Heart left ventricle (tissue), 16 donors: ENCODE measurements at regions not wholly inside any gene's neighbourhood (a gene's known extent, or its start where the extent isn't known, plus 50 kb on each side); places are given as distances from the start of the nearest gene placed in this dataset.

Source experiments
- ATAC-seq, 4 donors: fragments of 200-7000 bp; cut with Tn5 transposase; one replicate each; pipeline ENCODE4 v1.9.1; 2020 to 2022; ENCODE audit warnings: moderate library complexity in 4 of 4, mild to moderate bottlenecking in 3 of 4, moderate number of reproducible peaks in 1 of 4
- DNase-seq, 5 donors: peaks; one replicate each; pipeline ENCODE4 v3.0.0-alpha.2; 2020
- H3K27ac ChIP-seq, 12 donors: fragments of 200-600 bp; sonication (generic) in 4 of 12; one replicate each; pipeline versions ENCODE4 v1.5.0 to v1.8.0; 2016 to 2022; ENCODE audit warnings: mild to moderate bottlenecking in 2 of 12
- H3K27me3 ChIP-seq, 9 donors: fragments of 200-600 bp; sonication (generic) in 2 of 9; one replicate each; pipeline versions ENCODE4 v1.5.1 to v1.8.0; 2016 to 2022; ENCODE audit warnings: mild to moderate bottlenecking in 3 of 9
- H3K36me3 ChIP-seq, 9 donors: fragments of 200-600 bp; sonication (generic) in 2 of 9; one replicate each; pipeline versions ENCODE4 v1.5.0 to v1.8.0; 2018 to 2022; ENCODE audit warnings: mild to moderate bottlenecking in 2 of 9
- H3K4me1 ChIP-seq, 12 donors: fragments of 200-600 bp; sonication (generic) in 4 of 12; one replicate each; pipeline versions ENCODE4 v1.5.0 to v1.8.0; 2016 to 2022; ENCODE audit warnings: mild to moderate bottlenecking in 3 of 12
- H3K4me3 ChIP-seq, 12 donors: fragments of 200-600 bp; sonication (generic) in 4 of 12; one replicate each; pipeline versions ENCODE4 v1.5.0 to v1.8.0; 2017 to 2022; ENCODE audit warnings: mild to moderate bottlenecking in 9 of 12, moderate library complexity in 4 of 12
- H3K9me3 ChIP-seq, 12 donors: fragments of 200-600 bp; sonication (generic) in 4 of 12; one replicate each; pipeline versions ENCODE4 v1.5.0 to v1.8.0; 2016 to 2022; ENCODE audit warnings: mild to moderate bottlenecking in 1 of 12
- POLR2A ChIP-seq, 2 donors: fragments of 450-650 bp; IDR thresholded peaks; one replicate each; pipeline ENCODE4 v1.6.1; 2017; ENCODE audit warnings: antibody characterized with exemption in 2 of 2, mild to moderate bottlenecking in 2 of 2, moderate library complexity in 2 of 2
- WGBS, 4 donors: extraction: QIAGEN DNeasy Blood & Tissue Kit in 2 of 4; methylation state at CpG; one replicate each; pipeline versions ENCODE4 v1.1.5 to v1.1.7; 2013 to 2018; 5-methylcytosine and 5-hydroxymethylcytosine counted together
- intact Hi-C, 10 donors: fragments of 100-400 bp; cut with DNase I; formaldehyde crosslinking; loops; one replicate each; pipeline versions ENCODE4 v1.11.1 to v1.14.2; 2022
- TF ChIP-seq, protein P1 (sequence below), 12 donors: fragments of 200-600 bp; sonication (generic) in 4 of 12; IDR thresholded peaks; one replicate each; pipeline versions ENCODE4 v1.5.0 to v1.8.0; 2018 to 2022; ENCODE audit warnings: antibody characterized with exemption in 12 of 12, mild to moderate bottlenecking in 5 of 12
- donor health status: ischemic (EF 13 %, LVEDD 7.1; RV severe dilation, severe dysfunction).
- donor health status: healthy with polysubstance abuse.
- donor health status: DM: no; HTN: yes; CAD: no.
- donor health status: DM: no; HTN: no; CAD: no.
- donor health status: ischemic (EF 25% LVEDD 6.9; RV normal size, moderate dysfunction).
- donor health status: ischemic (EF 25% LVEDD 5.7; RV mildly dilated, moderate dysfunction).
- donor health status: healthy.
- donor health status: DM: yes; HTN: yes; CAD: no.
- donor health status: ischemic (EF 35%, LVEDD 5.7; RV mildly dilated, moderate dysfunction).
- donor health status: nonischemic (EF 11% LVEDD 7.7; RV severe dilation, severe dysfunction).
- donor health status: DM: yes; HTN: yes; CAD: no.
- donor health status: PGD.
- donor health status: ischemic (EF 29% LVEDD 5.4; RV normal size, mild dysfunction).
- donor health status: nonischemic (EF 23%, LVEDD 6.1; RV moderate dilation, normal function).

- DNase-seq (no peak), ATAC-seq (peak in 1 of 4 donors; percentile 36)
- WGBS, 4 donors: 27 to 40% (median 31%) methylated on average over 7 of the region's 7 CpGs
- intact Hi-C loops: no loop called here
- peaks cover 0 to 3% (median 0%) of the 10 kb centered on the region in 12 donors for H3K4me1 ChIP-seq
- H3K4me3 ChIP-seq: no peak overlapping the region
- no peak overlapping the region for H3K27ac ChIP-seq
- H3K9me3 ChIP-seq: no peaks in the 10 kb centered on the region
- H3K36me3 ChIP-seq: no peaks in the 10 kb centered on the region
- no peak for TF ChIP-seq POLR2A (IDR thresholded peaks at IDR 0.05)
- TF ChIP-seq, protein P1, sequence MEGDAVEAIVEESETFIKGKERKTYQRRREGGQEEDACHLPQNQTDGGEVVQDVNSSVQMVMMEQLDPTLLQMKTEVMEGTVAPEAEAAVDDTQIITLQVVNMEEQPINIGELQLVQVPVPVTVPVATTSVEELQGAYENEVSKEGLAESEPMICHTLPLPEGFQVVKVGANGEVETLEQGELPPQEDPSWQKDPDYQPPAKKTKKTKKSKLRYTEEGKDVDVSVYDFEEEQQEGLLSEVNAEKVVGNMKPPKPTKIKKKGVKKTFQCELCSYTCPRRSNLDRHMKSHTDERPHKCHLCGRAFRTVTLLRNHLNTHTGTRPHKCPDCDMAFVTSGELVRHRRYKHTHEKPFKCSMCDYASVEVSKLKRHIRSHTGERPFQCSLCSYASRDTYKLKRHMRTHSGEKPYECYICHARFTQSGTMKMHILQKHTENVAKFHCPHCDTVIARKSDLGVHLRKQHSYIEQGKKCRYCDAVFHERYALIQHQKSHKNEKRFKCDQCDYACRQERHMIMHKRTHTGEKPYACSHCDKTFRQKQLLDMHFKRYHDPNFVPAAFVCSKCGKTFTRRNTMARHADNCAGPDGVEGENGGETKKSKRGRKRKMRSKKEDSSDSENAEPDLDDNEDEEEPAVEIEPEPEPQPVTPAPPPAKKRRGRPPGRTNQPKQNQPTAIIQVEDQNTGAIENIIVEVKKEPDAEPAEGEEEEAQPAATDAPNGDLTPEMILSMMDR (IDR thresholded peaks at IDR 0.05): no peak
- H3K27me3 ChIP-seq: no peaks in the 10 kb centered on the region
Observed at GRCh38 chr1:96997717-96998116, 276.1 kb downstream of the PTBP2 start.

DNA sequence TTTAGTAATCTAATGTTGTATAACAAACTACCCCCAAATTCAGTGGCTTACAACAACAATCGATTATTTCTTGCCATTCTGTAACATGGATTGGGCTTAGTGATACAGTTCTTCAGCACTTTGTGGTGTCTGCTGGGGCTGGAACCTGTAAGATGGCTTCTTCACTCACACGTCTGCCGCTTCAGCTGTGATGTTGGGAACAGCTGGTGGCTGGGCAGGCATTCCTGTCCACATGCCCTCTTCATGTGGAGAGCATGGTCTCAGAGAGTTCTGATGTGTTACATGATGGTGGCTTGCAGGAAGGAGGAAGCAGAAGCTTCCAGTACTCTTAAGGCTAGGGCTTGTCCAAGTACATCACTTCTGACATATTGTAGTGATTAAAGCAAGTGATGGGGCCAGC, 276.9 kb downstream of the PTBP2 start:
- ATAC-seq (no peak), DNase-seq (no peak)
- H3K4me1 ChIP-seq: peaks cover 0 to 3% (median 0%) of the 10 kb centered on the region in 12 donors
- H3K27ac ChIP-seq: no peak overlapping the region
- intact Hi-C loops: no loop called here
- no peak for TF ChIP-seq POLR2A (IDR thresholded peaks at IDR 0.05)
- TF ChIP-seq, protein P1 (IDR thresholded peaks at IDR 0.05): no peak
- H3K9me3 ChIP-seq: no peaks in the 10 kb centered on the region
- no peaks in the 10 kb centered on the region for H3K27me3 ChIP-seq
- WGBS, 4 donors: 85 to 93% (median 91%) methylated on average over 3 of the region's 3 CpGs
- no peak overlapping the region for H3K4me3 ChIP-seq
- H3K36me3 ChIP-seq: no peaks in the 10 kb centered on the region

DNA sequence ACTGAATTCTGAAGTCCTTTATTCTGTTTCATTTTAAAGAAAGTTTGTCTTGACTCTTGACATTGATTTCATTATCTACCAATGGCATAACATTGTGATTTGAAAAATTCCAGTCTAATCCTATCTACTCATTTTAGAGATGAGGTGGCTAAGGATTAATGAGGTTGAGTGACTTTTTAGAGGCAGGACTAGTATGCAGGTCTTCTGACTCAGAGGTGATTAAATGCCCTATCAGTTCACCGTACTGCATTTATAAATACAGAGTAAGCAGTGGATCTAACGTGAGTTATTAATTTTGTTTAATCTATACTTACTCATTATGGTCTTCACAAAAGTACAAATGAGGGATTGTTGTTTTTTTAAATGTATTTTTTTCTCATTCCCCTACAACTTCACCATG, 277.6 kb downstream of the PTBP2 start:
- intact Hi-C loops: no loop called here
- ATAC-seq (no peak), DNase-seq (no peak)
- Histone ChIP-seq H3K4me1 (peaks cover 0 to 3% (median 0%) of the 10 kb centered on the region in 12 donors), H3K36me3 (no peaks in the 10 kb centered on the region), H3K27me3 (no peaks in the 10 kb centered on the region), H3K27ac (no peak overlapping the region), H3K9me3 (no peaks in the 10 kb centered on the region), H3K4me3 (no peak overlapping the region)
- TF ChIP-seq, protein P1 (IDR thresholded peaks at IDR 0.05): no peak
- TF ChIP-seq POLR2A (IDR thresholded peaks at IDR 0.05): no peak
- 84 to 90% (median 87%) methylated on average over 2 of the region's 2 CpGs for WGBS, 4 donors

GRCh38 chr1:97004054-97004453, 282.5 kb downstream of the PTBP2 start:
- DNase-seq (no peak), ATAC-seq (no peak)
- TF ChIP-seq, protein P1 (IDR thresholded peaks at IDR 0.05): no peak
- no peak for TF ChIP-seq POLR2A (IDR thresholded peaks at IDR 0.05)
- 62 to 78% (median 67%) methylated on average over 2 of the region's 2 CpGs for WGBS, 4 donors
- Histone ChIP-seq H3K9me3 (no peaks in the 10 kb centered on the region), H3K27me3 (no peaks in the 10 kb centered on the region), H3K27ac (no peak overlapping the region), H3K4me1 (peaks cover 0 to 6% (median 0%) of the 10 kb centered on the region in 12 donors), H3K36me3 (no peaks in the 10 kb centered on the region), H3K4me3 (no peak overlapping the region)
- intact Hi-C loops: no loop called here
